Mesothelial cell of epicardium (in vitro differentiated cells): ENCODE measurements at regions not wholly inside any gene's neighbourhood (a gene's known extent, or its start where the extent isn't known, plus 50 kb on each side); places are given as distances from the start of the nearest gene placed in this dataset.
A peak's percentile ranks its signal among the peaks of the same experiment; 100 is the strongest.

Experiments used
- DNase-seq, 2 experiments: peaks; one replicate each; pipeline ENCODE4 v3.0.0; 2021; ENCODE audit warnings: low spot score in 2 of 2; ENCODE audit not compliant: unreplicated experiment in 2 of 2
- H3K27ac Mint-ChIP-seq: 2 replicates; pipeline ENCODE4 v1.8.0; 2021; ENCODE audit warnings: mixed read lengths
- H3K27me3 Mint-ChIP-seq: 2 replicates; pipeline ENCODE4 v1.8.0; 2021; ENCODE audit warnings: low read depth, mixed read lengths
- H3K36me3 Mint-ChIP-seq: 2 replicates; pipeline ENCODE4 v1.8.0; 2021; ENCODE audit warnings: mixed read lengths
- H3K4me1 Mint-ChIP-seq: 2 replicates; pipeline ENCODE4 v1.8.0; 2021; ENCODE audit warnings: mixed read lengths
- H3K4me3 Mint-ChIP-seq: 2 replicates; pipeline ENCODE4 v1.8.0; 2021; ENCODE audit warnings: mild to moderate bottlenecking, moderate library complexity, mixed read lengths
- H3K9me3 Mint-ChIP-seq: 2 replicates; pipeline ENCODE4 v1.8.0; 2021; ENCODE audit warnings: mixed read lengths
- TF ChIP-seq, protein P1 (sequence below): fragments of 200-600 bp; sonication (generic); IDR thresholded peaks from one replicate; pipeline ENCODE4 v1.5.0; 2021; ENCODE audit warnings: antibody characterized with exemption; ENCODE audit not compliant: unreplicated experiment

DNA sequence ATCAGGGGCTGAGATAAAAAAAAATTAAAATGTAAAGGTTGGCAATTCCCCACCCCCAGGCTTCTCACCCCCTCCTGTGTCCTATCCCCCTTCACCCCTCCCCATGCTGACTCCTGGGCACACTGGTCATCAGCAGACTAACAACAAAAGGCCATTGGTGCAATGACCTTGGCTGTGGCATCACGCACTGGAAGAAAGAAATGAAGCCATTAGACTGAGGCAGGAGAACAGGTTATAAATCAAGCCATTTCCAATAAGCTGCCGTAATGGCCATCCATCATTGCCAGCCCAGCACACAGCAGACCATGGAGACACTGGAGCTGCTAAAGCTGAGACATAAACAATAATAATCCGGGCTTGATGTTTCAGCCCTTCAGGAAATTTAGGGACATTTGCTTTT, 342.4 kb upstream of the ETAA1 start:
- H3K9me3 Mint-ChIP-seq: peaks cover 15% of the 10 kb centered on the region
- H3K4me1 Mint-ChIP-seq: peaks cover 40% of the 10 kb centered on the region
- H3K27ac Mint-ChIP-seq: peak overlapping the region; percentile 4
- TF ChIP-seq, protein P1, sequence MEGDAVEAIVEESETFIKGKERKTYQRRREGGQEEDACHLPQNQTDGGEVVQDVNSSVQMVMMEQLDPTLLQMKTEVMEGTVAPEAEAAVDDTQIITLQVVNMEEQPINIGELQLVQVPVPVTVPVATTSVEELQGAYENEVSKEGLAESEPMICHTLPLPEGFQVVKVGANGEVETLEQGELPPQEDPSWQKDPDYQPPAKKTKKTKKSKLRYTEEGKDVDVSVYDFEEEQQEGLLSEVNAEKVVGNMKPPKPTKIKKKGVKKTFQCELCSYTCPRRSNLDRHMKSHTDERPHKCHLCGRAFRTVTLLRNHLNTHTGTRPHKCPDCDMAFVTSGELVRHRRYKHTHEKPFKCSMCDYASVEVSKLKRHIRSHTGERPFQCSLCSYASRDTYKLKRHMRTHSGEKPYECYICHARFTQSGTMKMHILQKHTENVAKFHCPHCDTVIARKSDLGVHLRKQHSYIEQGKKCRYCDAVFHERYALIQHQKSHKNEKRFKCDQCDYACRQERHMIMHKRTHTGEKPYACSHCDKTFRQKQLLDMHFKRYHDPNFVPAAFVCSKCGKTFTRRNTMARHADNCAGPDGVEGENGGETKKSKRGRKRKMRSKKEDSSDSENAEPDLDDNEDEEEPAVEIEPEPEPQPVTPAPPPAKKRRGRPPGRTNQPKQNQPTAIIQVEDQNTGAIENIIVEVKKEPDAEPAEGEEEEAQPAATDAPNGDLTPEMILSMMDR: no peak
- H3K27me3 Mint-ChIP-seq: no peaks in the 10 kb centered on the region
- peaks cover 2% of the 10 kb centered on the region for H3K36me3 Mint-ChIP-seq
- H3K4me3 Mint-ChIP-seq: no peak overlapping the region
- DNase-seq: no peak

DNA sequence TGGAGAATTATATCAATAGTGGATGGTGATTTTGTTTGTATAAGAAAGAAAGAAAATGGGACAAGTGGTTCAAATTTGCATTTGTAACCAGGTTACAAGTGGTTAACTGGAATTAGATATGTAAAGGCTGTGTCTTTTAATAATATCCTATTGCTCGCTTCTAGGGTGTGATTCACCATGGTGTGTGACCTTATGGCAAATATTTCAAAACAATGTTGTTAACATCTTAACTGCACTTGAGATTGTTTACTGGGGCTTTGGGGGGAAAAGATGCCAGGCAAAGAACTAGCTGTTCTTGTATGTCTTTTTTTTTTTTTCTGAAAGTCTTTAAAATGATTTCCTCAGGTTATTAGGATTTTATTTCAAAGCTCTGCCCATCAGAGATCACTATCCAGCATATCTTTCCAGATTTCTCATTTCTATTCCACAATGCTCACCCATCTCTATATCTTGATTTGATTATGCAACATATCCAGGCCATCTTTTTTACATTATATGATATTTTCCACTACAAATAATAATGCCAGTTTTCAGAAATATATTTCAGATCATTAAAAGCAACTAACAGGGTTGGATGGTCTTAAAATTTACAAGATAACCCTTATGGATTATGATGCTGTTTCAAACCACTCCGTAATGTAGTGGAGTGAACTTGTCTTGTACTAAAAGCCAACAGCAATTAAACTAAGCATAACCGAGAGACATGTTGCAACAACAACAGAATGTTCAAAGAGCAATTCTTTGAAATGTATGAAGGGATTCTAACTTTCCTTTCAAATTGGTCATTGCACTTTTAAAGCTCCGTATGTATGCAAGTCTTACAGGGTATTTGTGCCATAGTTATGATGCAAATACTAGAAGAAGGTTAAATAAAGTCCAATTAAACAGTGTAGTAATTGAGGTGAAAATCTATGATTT, 341.5 kb upstream of the ETAA1 start:
- Mint-ChIP-seq H3K27me3 (no peaks in the 10 kb centered on the region), H3K4me3 (no peak overlapping the region), H3K9me3 (peaks cover 15% of the 10 kb centered on the region), H3K4me1 (peaks cover 40% of the 10 kb centered on the region), H3K36me3 (peaks cover 8% of the 10 kb centered on the region), H3K27ac (peak overlapping the region; percentile 35)
- TF ChIP-seq, protein P1: no peak
- no peak for DNase-seq

DNA sequence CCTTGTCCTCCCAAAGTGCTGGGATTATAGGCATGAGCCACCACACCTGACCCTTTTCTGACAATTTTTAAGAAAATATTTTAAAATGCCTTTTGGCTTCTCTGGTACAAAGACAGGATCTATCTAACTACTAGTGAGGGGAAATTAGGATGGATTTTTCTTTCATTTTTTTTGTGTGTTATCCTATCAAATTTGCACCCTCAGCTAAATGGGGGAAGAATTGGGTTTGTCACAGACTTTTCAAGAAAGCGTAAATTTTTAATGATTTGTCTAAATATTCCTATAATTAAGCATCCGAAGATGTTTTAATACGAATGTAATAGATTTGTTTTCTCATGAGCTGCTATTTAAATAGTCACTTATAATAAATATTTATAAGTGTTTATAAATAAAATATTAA, 340.0 kb upstream of the ETAA1 start:
- no peak for DNase-seq
- H3K4me3 Mint-ChIP-seq: no peak overlapping the region
- no peak overlapping the region for H3K27ac Mint-ChIP-seq
- peaks cover 20% of the 10 kb centered on the region for H3K9me3 Mint-ChIP-seq
- peaks cover 39% of the 10 kb centered on the region for H3K4me1 Mint-ChIP-seq
- no peaks in the 10 kb centered on the region for H3K27me3 Mint-ChIP-seq
- TF ChIP-seq, protein P1: no peak
- H3K36me3 Mint-ChIP-seq: peaks cover 10% of the 10 kb centered on the region

DNA sequence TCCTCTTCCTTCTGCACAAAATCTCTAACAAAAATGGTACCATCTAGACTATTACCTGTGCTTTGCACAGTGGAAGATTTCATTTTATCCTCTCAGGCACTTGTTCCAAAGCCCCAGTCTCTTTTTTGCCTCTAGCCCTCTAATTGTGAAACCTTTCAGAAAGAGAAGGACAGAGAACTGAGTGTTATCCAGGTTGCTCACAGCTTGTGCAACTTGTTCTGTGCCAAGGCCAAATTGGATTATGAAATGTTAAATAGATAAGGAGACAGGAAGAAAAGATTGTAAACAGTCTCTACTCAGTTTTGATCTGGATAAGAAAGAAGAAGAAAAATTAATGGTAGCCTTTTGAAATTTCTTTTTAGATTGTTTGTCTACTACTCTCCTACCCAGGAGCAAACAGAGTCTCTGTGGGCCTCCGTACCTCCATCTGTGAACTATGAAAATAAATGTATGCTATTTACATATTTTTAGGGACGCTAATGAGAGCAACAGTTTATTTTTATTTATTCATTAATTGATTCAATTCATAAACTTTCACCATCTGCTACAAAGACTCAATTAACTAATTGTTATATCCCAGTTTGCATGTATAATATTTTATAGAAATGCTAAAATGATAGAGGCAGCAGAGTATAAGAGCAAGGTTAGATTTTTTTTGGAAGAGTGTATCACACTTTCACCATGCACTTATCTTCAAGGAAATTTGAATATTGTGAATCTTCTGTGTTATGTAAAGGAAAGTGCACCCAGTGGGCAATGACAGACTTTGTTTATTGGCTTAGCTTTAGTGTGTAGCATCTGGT, 339.0 kb upstream of the ETAA1 start:
- TF ChIP-seq, protein P1: no peak
- H3K27me3 Mint-ChIP-seq: no peaks in the 10 kb centered on the region
- peaks cover 10% of the 10 kb centered on the region for H3K36me3 Mint-ChIP-seq
- no peak overlapping the region for H3K4me3 Mint-ChIP-seq
- peaks cover 39% of the 10 kb centered on the region for H3K4me1 Mint-ChIP-seq
- peaks cover 20% of the 10 kb centered on the region for H3K9me3 Mint-ChIP-seq
- peak overlapping the region; percentile 9 for H3K27ac Mint-ChIP-seq
- DNase-seq: no peak

DNA sequence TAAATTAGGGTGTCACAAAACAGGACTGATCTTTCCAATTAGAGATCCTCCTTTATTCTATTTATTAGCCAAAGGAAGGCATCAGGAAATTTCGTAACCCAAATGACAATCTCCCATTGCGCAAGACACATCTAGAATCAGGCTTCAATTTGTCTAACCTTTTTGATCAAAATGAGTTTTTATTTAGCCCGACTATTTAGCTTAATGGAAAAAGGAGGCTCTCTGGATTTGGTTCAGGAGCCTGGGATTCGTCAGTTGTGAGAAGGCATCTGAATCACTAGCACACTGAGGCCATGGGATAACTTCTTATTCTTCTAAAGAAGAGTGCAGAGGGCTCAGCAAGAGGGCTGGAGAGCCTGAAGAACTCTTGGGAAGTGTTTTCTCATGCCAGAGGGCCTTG, 332.1 kb upstream of the ETAA1 start:
- no peak for DNase-seq
- Mint-ChIP-seq H3K9me3 (peaks cover 20% of the 10 kb centered on the region), H3K27ac (no peak overlapping the region), H3K4me3 (no peak overlapping the region), H3K27me3 (no peaks in the 10 kb centered on the region), H3K4me1 (peaks cover 13% of the 10 kb centered on the region), H3K36me3 (peaks cover 13% of the 10 kb centered on the region)
- TF ChIP-seq, protein P1: no peak
